ENCODE measurements at regions not wholly inside any gene's neighbourhood (a gene's known extent, or its start where the extent isn't known, plus 50 kb on each side); places are given as distances from the start of the nearest gene placed in this dataset.

GRCh38 chr5:152464048-152464447, 59.0 kb upstream of the NMUR2 start:
- Histone ChIP-seq H3K9me3 (no peaks in the 10 kb centered on the region), H3K4me3 (no peak overlapping the region), H3K4me1 (no peaks in the 10 kb centered on the region), H3K4me2 (no peak overlapping the region), H3K27ac (no peak overlapping the region)
- no peak for ATAC-seq
- ChIA-PET CTCF (no interaction called here), POLR2A (no interaction called here)
- WGBS (ENCODE audit: missing lambda C conversion rate), result 26% methylated on average over 4 of the region's 4 CpGs
- no peak for FAIRE-seq
- DNase-seq (ENCODE audit: low read depth in 1 of 2, low spot score in 1 of 2), result no peak
- no peak for TF ChIP-seq CHD4 (IDR thresholded peaks at IDR 0.05; ENCODE audit: borderline replicate concordance)
- TF ChIP-seq HES2 (IDR thresholded peaks at IDR 0.05), result no peak
- TF ChIP-seq FOSB (CRISPR knock-in tag; IDR thresholded peaks at IDR 0.05), result no peak
- TF ChIP-seq POLR2AphosphoS2 (conservative IDR thresholded peaks at IDR 0.05; ENCODE audit: low read length), result no peak
- TF ChIP-seq, protein P1, sequence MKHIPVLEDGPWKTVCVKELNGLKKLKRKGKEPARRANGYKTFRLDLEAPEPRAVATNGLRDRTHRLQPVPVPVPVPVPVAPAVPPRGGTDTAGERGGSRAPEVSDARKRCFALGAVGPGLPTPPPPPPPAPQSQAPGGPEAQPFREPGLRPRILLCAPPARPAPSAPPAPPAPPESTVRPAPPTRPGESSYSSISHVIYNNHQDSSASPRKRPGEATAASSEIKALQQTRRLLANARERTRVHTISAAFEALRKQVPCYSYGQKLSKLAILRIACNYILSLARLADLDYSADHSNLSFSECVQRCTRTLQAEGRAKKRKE (CRISPR knock-in tag; IDR thresholded peaks at IDR 0.05; ENCODE audit: low read depth), result no peak
- no peak for TF ChIP-seq RARB (CRISPR knock-in tag; IDR thresholded peaks at IDR 0.05)
- TF ChIP-seq PHF8 (IDR thresholded peaks at IDR 0.05; ENCODE audit: borderline replicate concordance, low read depth), result no peak
- TF ChIP-seq, protein P2, sequence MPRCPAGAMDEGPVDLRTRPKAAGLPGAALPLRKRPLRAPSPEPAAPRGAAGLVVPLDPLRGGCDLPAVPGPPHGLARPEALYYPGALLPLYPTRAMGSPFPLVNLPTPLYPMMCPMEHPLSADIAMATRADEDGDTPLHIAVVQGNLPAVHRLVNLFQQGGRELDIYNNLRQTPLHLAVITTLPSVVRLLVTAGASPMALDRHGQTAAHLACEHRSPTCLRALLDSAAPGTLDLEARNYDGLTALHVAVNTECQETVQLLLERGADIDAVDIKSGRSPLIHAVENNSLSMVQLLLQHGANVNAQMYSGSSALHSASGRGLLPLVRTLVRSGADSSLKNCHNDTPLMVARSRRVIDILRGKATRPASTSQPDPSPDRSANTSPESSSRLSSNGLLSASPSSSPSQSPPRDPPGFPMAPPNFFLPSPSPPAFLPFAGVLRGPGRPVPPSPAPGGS (IDR thresholded peaks at IDR 0.05), result no peak
- no peak for TF ChIP-seq RCOR1 (IDR thresholded peaks at IDR 0.05; ENCODE audit: low read depth, low read length)
- TF ChIP-seq RFX5 (IDR thresholded peaks at IDR 0.05), result no peak

- ChIA-PET POLR2A (no interaction called here), CTCF (no interaction called here)
- no peak for DNase-seq (ENCODE audit: low read depth in 1 of 2, low spot score in 1 of 2)
- Histone ChIP-seq H3K4me3 (no peak overlapping the region), H3K4me2 (no peak overlapping the region), H3K27ac (no peak overlapping the region), H3K4me1 (no peaks in the 10 kb centered on the region), H3K9me3 (no peaks in the 10 kb centered on the region)
- FAIRE-seq, result no peak
- TF ChIP-seq CHD2 (IDR thresholded peaks at IDR 0.05; ENCODE audit: low read length, partially characterized antibody), result no peak
- no peak for TF ChIP-seq EHMT2 (IDR thresholded peaks at IDR 0.05; ENCODE audit: low read depth)
- TF ChIP-seq HES2 (IDR thresholded peaks at IDR 0.05), result no peak
- no peak for TF ChIP-seq FOSB (CRISPR knock-in tag; IDR thresholded peaks at IDR 0.05)
- TF ChIP-seq HOXA7 (CRISPR knock-in tag; IDR thresholded peaks at IDR 0.05), result no peak
- no peak for TF ChIP-seq TFCP2L1 (CRISPR knock-in tag; IDR thresholded peaks at IDR 0.05)
- TF ChIP-seq, protein P2 (IDR thresholded peaks at IDR 0.05), result no peak
- no peak for TF ChIP-seq HOXB13 (CRISPR knock-in tag; IDR thresholded peaks at IDR 0.05; ENCODE audit: low read depth)
- TF ChIP-seq GATA3 (IDR thresholded peaks at IDR 0.05; ENCODE audit: borderline replicate concordance), result no peak
- TF ChIP-seq SREBF2 (IDR thresholded peaks at IDR 0.05), result no peak
- TF ChIP-seq ELK1 (IDR thresholded peaks at IDR 0.05; ENCODE audit: low read depth, low read length), result no peak
- TF ChIP-seq, protein P3, sequence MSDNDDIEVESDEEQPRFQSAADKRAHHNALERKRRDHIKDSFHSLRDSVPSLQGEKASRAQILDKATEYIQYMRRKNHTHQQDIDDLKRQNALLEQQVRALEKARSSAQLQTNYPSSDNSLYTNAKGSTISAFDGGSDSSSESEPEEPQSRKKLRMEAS (IDR thresholded peaks at IDR 0.05), result no peak
- TF ChIP-seq FOSL2 (IDR thresholded peaks at IDR 0.05), result no peak
- TF ChIP-seq FOSL2 (CRISPR knock-in tag; IDR thresholded peaks at IDR 0.05), result no peak
- TF ChIP-seq, protein P4, sequence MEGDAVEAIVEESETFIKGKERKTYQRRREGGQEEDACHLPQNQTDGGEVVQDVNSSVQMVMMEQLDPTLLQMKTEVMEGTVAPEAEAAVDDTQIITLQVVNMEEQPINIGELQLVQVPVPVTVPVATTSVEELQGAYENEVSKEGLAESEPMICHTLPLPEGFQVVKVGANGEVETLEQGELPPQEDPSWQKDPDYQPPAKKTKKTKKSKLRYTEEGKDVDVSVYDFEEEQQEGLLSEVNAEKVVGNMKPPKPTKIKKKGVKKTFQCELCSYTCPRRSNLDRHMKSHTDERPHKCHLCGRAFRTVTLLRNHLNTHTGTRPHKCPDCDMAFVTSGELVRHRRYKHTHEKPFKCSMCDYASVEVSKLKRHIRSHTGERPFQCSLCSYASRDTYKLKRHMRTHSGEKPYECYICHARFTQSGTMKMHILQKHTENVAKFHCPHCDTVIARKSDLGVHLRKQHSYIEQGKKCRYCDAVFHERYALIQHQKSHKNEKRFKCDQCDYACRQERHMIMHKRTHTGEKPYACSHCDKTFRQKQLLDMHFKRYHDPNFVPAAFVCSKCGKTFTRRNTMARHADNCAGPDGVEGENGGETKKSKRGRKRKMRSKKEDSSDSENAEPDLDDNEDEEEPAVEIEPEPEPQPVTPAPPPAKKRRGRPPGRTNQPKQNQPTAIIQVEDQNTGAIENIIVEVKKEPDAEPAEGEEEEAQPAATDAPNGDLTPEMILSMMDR (IDR thresholded peaks at IDR 0.05), result no peak
- TF ChIP-seq EHF (CRISPR knock-in tag; IDR thresholded peaks at IDR 0.05), result no peak
- no peak for TF ChIP-seq HOXB5 (CRISPR knock-in tag; IDR thresholded peaks at IDR 0.05)
- no peak for TF ChIP-seq NFE2L2 (conservative IDR thresholded peaks at IDR 0.05; ENCODE audit: low read length)
- TF ChIP-seq, protein P1 (CRISPR knock-in tag; IDR thresholded peaks at IDR 0.05; ENCODE audit: low read depth), result no peak
- no peak for ATAC-seq
Measured at GRCh38 chr5:152465140-152465539, 60.1 kb upstream of the NMUR2 start.
